ENCODE measurements at regions not wholly inside any gene's neighbourhood (a gene's known extent, or its start where the extent isn't known, plus 50 kb on each side); places are given as distances from the start of the nearest gene placed in this dataset.

- no peak for TF ChIP-seq POLR2A (IDR thresholded peaks at IDR 0.05)
- TF ChIP-seq, protein P1, sequence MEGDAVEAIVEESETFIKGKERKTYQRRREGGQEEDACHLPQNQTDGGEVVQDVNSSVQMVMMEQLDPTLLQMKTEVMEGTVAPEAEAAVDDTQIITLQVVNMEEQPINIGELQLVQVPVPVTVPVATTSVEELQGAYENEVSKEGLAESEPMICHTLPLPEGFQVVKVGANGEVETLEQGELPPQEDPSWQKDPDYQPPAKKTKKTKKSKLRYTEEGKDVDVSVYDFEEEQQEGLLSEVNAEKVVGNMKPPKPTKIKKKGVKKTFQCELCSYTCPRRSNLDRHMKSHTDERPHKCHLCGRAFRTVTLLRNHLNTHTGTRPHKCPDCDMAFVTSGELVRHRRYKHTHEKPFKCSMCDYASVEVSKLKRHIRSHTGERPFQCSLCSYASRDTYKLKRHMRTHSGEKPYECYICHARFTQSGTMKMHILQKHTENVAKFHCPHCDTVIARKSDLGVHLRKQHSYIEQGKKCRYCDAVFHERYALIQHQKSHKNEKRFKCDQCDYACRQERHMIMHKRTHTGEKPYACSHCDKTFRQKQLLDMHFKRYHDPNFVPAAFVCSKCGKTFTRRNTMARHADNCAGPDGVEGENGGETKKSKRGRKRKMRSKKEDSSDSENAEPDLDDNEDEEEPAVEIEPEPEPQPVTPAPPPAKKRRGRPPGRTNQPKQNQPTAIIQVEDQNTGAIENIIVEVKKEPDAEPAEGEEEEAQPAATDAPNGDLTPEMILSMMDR (IDR thresholded peaks at IDR 0.05): no peak
Measured at GRCh38 chr10:44056967-44057805, 327.7 kb downstream of the CXCL12 start.
